Suprapubic skin (tissue), 3 donors: ENCODE measurements at regions not wholly inside any gene's neighbourhood (a gene's known extent, or its start where the extent isn't known, plus 50 kb on each side); places are given as distances from the start of the nearest gene placed in this dataset.

ENCODE experiments used
- CTCF ChIP-seq, 2 donors: fragments of 200-600 bp in 1 of 2; fragments of 450-650 bp in 1 of 2; sonication (generic) in 1 of 2; IDR thresholded peaks; one replicate each; pipeline ENCODE4 v1.5.1; 2016 to 2019; ENCODE audit warnings: antibody characterized with exemption in 2 of 2, mild to moderate bottlenecking in 1 of 2, moderate library complexity in 1 of 2
- EP300 ChIP-seq: sonication (generic); formaldehyde crosslinking; IDR thresholded peaks from one replicate; pipeline ENCODE4 v1.6.1; 2017; ENCODE audit warnings: antibody characterized with exemption

- TF ChIP-seq CTCF (IDR thresholded peaks at IDR 0.05) (no peak), EP300 (no peak)
Measured at GRCh38 chr13:39119422-39119821, 81.2 kb downstream of the NHLRC3 start.
